Trophoblast cell (in vitro differentiated cells and primary cell): ENCODE measurements at regions not wholly inside any gene's neighbourhood (a gene's known extent, or its start where the extent isn't known, plus 50 kb on each side); places are given as distances from the start of the nearest gene placed in this dataset.

Experiments
- DNase-seq, 2 donors: peaks; one replicate each; pipeline ENCODE4 v3.0.0-alpha.2; 2016
- H2AFZ ChIP-seq: 2 replicates; pipeline ENCODE4 v1.6.1; 2013; ENCODE audit warnings: low read length, moderate library complexity, mild to moderate bottlenecking; ENCODE audit not compliant: insufficient read depth, poor library complexity
- H2AK5ac ChIP-seq: 2 replicates; pipeline ENCODE4 v1.6.1; 2013; ENCODE audit warnings: mild to moderate bottlenecking, low read length
- H2BK120ac ChIP-seq: 2 replicates; pipeline ENCODE4 v1.6.1; 2013; ENCODE audit warnings: low read length, mild to moderate bottlenecking, moderate library complexity; ENCODE audit not compliant: insufficient read depth, poor library complexity
- H2BK12ac ChIP-seq: 2 replicates; pipeline ENCODE4 v1.6.1; 2013; ENCODE audit warnings: mild to moderate bottlenecking, low read length, moderate library complexity
- H2BK5ac ChIP-seq: 2 replicates; pipeline ENCODE4 v1.6.1; 2013; ENCODE audit warnings: low read length, low read depth, moderate library complexity, mild to moderate bottlenecking; ENCODE audit not compliant: poor library complexity
- H3K14ac ChIP-seq: 2 replicates; pipeline ENCODE4 v1.6.1; 2013; ENCODE audit warnings: mild to moderate bottlenecking, low read length
- H3K18ac ChIP-seq: 2 replicates; pipeline ENCODE4 v1.6.1; 2013; ENCODE audit warnings: mild to moderate bottlenecking, low read length
- H3K23ac ChIP-seq: 2 replicates; pipeline ENCODE4 v1.6.1; 2013; ENCODE audit warnings: low read length
- H3K27ac ChIP-seq: 2 replicates; pipeline ENCODE4 v1.5.1; 2013; ENCODE audit warnings: low read depth, mild to moderate bottlenecking, inconsistent platforms, low read length, moderate library complexity
- H3K27me3 ChIP-seq: 2 replicates; pipeline ENCODE4 v1.6.1; 2013; ENCODE audit warnings: inconsistent platforms, mild to moderate bottlenecking, low read length, moderate library complexity; ENCODE audit not compliant: insufficient read depth
- H3K36me3 ChIP-seq, 2 experiments: 1 replicate in 1 of 2; 2 replicates in 1 of 2; pipeline ENCODE4 v1.6.1; 2013; ENCODE audit warnings: low read length in 2 of 2, mild to moderate bottlenecking in 2 of 2, moderate library complexity in 1 of 2; ENCODE audit not compliant: insufficient read depth in 2 of 2, control insufficient read depth in 1 of 2
- H3K4ac ChIP-seq: 2 replicates; pipeline ENCODE4 v1.6.1; 2013; ENCODE audit warnings: low read depth, mild to moderate bottlenecking, low read length, moderate library complexity
- H3K4me1 ChIP-seq, 2 experiments: 1 replicate in 1 of 2; 2 replicates in 1 of 2; pipeline ENCODE4 v1.6.1; 2013; ENCODE audit warnings: low read length in 2 of 2, mild to moderate bottlenecking in 2 of 2, moderate library complexity in 1 of 2; ENCODE audit not compliant: insufficient read depth in 2 of 2, control insufficient read depth in 1 of 2
- H3K4me2 ChIP-seq: 2 replicates; pipeline ENCODE4 v1.6.1; 2013; ENCODE audit warnings: inconsistent platforms, mild to moderate bottlenecking, low read length, moderate library complexity
- H3K4me3 ChIP-seq: 2 replicates; pipeline ENCODE4 v1.5.1; 2013; ENCODE audit warnings: mild to moderate bottlenecking, low read depth, low read length, inconsistent platforms
- H3K79me1 ChIP-seq: one replicate; pipeline ENCODE4 v1.6.1; 2013; ENCODE audit warnings: low read length
- H3K79me2 ChIP-seq: 2 replicates; pipeline ENCODE4 v1.6.1; 2013; ENCODE audit warnings: low read length, mild to moderate bottlenecking; ENCODE audit not compliant: control insufficient read depth, insufficient read depth, poor library complexity
- H3K9ac ChIP-seq: 2 replicates; pipeline ENCODE4 v1.6.1; 2013; ENCODE audit warnings: mild to moderate bottlenecking, low read length
- H3K9me3 ChIP-seq: 2 replicates; pipeline ENCODE4 v1.6.1; 2013; ENCODE audit warnings: low read depth, mild to moderate bottlenecking, control low read depth, inconsistent platforms, low read length; ENCODE audit not compliant: insufficient read depth
- H4K12ac ChIP-seq: 2 replicates; pipeline ENCODE4 v1.6.1; 2013; ENCODE audit warnings: low read depth, mild to moderate bottlenecking, low read length, moderate library complexity
- H4K8ac ChIP-seq: 2 replicates; pipeline ENCODE4 v1.6.1; 2013; ENCODE audit warnings: low read depth, mild to moderate bottlenecking, low read length, moderate library complexity
- H4K91ac ChIP-seq: one replicate; pipeline ENCODE4 v1.6.1; 2013; ENCODE audit warnings: low read depth, mild to moderate bottlenecking, low read length, moderate library complexity
- WGBS: extraction: QIAGEN DNeasy Blood & Tissue Kit; methylation state at CpG from one replicate; pipeline ENCODE4 v1.1.7; 2013; ENCODE audit warnings: missing lambda C conversion rate; ENCODE audit not compliant: insufficient read length, insufficient coverage; ENCODE audit errors: extremely low coverage; 5-methylcytosine and 5-hydroxymethylcytosine counted together

DNA sequence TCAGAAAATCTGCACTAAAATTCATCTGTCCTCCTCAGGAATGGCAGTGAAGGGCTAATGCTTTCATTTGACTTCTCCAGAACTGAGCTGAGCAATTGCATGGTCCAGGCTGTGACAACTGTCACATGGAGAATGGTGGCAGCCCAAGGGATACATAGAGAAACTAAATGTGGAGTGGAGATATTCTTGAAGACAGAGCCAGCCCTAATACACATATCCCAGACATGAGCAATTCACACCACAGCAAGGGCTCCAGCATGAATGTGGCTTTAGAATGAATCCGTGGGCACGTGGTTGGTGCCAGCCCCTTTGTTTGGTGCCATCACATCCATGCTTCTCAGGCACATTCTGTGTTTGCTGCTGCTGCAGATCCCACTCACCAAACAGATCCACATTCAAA is 121.6 kb upstream of the MXRA5 start:
- H4K91ac ChIP-seq, result no peak overlapping the region
- no peak overlapping the region for H2AFZ ChIP-seq
- H2AK5ac ChIP-seq, result no peak overlapping the region
- no peak for DNase-seq
- H3K36me3 ChIP-seq, result no peaks in the 10 kb centered on the region
- no CpG with 5 or more reads among the region's 2 CpGs for WGBS
- H3K4me1 ChIP-seq, result peaks cover 0 to 2% of the 10 kb centered on the region in 2 experiments
- no peak overlapping the region for H3K18ac ChIP-seq
- no peak overlapping the region for H3K4me2 ChIP-seq
- H3K14ac ChIP-seq, result no peak overlapping the region
- H3K4ac ChIP-seq, result no peak overlapping the region
- no peak overlapping the region for H2BK12ac ChIP-seq
- H2BK120ac ChIP-seq, result no peak overlapping the region
- H3K79me2 ChIP-seq, result no peaks in the 10 kb centered on the region
- no peaks in the 10 kb centered on the region for H3K9me3 ChIP-seq
- H3K23ac ChIP-seq, result no peak overlapping the region
- no peak overlapping the region for H4K12ac ChIP-seq
- no peak overlapping the region for H3K4me3 ChIP-seq
- no peak overlapping the region for H2BK5ac ChIP-seq
- H3K27ac ChIP-seq, result no peak overlapping the region
- H4K8ac ChIP-seq, result no peak overlapping the region
- peaks cover 2% of the 10 kb centered on the region for H3K79me1 ChIP-seq
- H3K27me3 ChIP-seq, result no peaks in the 10 kb centered on the region
- no peak overlapping the region for H3K9ac ChIP-seq

- Histone ChIP-seq H3K4me1 (peaks cover 0 to under 1% of the 10 kb centered on the region in 2 experiments), H2AK5ac (no peak overlapping the region), H3K27ac (no peak overlapping the region), H3K23ac (no peak overlapping the region), H4K8ac (no peak overlapping the region), H3K4ac (no peak overlapping the region), H3K9me3 (no peaks in the 10 kb centered on the region), H4K12ac (no peak overlapping the region), H2BK120ac (no peak overlapping the region), H3K4me2 (no peak overlapping the region), H3K18ac (no peak overlapping the region), H3K27me3 (no peaks in the 10 kb centered on the region), H2AFZ (no peak overlapping the region), H3K79me1 (peaks cover 2% of the 10 kb centered on the region), H2BK5ac (no peak overlapping the region), H3K79me2 (no peaks in the 10 kb centered on the region), H3K9ac (no peak overlapping the region), H3K14ac (no peak overlapping the region), H3K4me3 (no peak overlapping the region), H4K91ac (no peak overlapping the region), H2BK12ac (no peak overlapping the region), H3K36me3 (no peaks in the 10 kb centered on the region)
- DNase-seq, result no peak
- WGBS, result no CpG with 5 or more reads among the region's 5 CpGs
These were observed 118.6 kb upstream of the MXRA5 start for GRCh38 chrX:3465017-3465416.

DNA sequence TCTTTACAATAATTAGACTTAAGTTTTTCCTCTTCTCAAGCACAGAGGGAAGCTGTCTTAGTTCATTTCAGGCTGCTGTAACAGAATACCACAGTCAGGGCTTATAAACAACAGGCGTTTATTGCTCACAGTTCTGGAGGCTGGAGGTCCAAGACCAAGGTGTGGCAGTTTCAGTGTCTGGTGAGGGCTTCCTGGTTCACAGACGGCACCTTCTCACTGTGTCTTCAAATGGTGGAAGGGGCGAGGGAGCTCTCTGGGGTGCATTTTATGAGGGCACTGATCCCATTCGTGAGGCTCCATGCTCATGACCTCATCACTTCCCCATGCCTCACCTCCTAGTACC is 115.7 kb upstream of the MXRA5 start:
- no peak overlapping the region for H3K9ac ChIP-seq
- no peak overlapping the region for H3K4ac ChIP-seq
- H3K23ac ChIP-seq, result no peak overlapping the region
- no peaks in the 10 kb centered on the region for H3K36me3 ChIP-seq
- H2BK5ac ChIP-seq, result no peak overlapping the region
- no peaks in the 10 kb centered on the region for H3K27me3 ChIP-seq
- H4K12ac ChIP-seq, result no peak overlapping the region
- H2AFZ ChIP-seq, result no peak overlapping the region
- H2BK12ac ChIP-seq, result no peak overlapping the region
- H3K9me3 ChIP-seq, result no peaks in the 10 kb centered on the region
- H3K4me2 ChIP-seq, result no peak overlapping the region
- H3K79me2 ChIP-seq, result no peaks in the 10 kb centered on the region
- H2AK5ac ChIP-seq, result no peak overlapping the region
- H4K8ac ChIP-seq, result no peak overlapping the region
- H3K79me1 ChIP-seq, result no peaks in the 10 kb centered on the region
- H3K4me1 ChIP-seq, result no peaks in the 10 kb centered on the region
- H2BK120ac ChIP-seq, result no peak overlapping the region
- no peak for DNase-seq
- H3K18ac ChIP-seq, result no peak overlapping the region
- no peak overlapping the region for H3K27ac ChIP-seq
- no CpG with 5 or more reads among the region's 4 CpGs for WGBS
- no peak overlapping the region for H3K4me3 ChIP-seq
- H3K14ac ChIP-seq, result no peak overlapping the region
- H4K91ac ChIP-seq, result no peak overlapping the region

DNA sequence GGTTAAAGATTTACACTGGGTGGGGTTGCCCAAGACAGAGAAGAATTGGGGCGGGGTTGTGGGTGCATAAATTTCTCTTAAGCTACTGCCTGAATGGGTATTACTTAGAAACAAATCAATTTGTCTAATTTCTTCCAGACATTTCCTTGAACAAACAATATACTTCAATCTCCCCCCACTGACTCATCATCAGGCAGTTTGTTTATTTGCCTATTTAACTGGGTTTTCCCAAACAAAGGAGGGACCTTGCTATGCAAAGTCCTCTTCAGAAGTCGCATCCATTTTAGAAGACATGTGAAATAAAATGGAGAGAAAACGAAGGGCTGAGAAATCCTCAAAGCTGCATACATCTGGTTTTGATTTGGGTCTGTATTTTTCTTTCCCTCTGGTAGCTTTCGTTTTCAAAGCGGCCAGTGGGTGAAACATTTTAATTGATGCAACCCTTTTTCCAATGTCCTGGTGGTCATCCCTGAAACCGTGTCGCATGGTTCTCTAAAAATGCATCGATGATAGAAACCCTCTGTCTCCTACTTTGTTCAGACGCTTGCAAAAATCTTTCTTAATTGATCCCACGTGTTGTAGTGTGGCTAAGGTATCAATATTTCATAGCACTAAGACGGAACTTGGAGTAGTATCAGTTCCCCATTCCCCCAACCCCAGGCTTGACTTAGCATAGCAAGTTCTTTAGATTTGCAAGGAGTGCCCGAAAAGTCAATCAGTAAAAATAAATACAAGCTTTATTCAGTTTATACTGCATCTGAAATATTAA is 115.1 kb upstream of the MXRA5 start:
- no peak overlapping the region for H2AK5ac ChIP-seq
- no peak overlapping the region for H3K9ac ChIP-seq
- no peak overlapping the region for H2BK5ac ChIP-seq
- no peak overlapping the region for H2AFZ ChIP-seq
- no peak for DNase-seq
- no peaks in the 10 kb centered on the region for H3K79me1 ChIP-seq
- H3K18ac ChIP-seq, result no peak overlapping the region
- H4K91ac ChIP-seq, result no peak overlapping the region
- H3K4me1 ChIP-seq, result no peaks in the 10 kb centered on the region
- no peaks in the 10 kb centered on the region for H3K79me2 ChIP-seq
- no CpG with 5 or more reads among the region's 12 CpGs for WGBS
- no peak overlapping the region for H4K12ac ChIP-seq
- no peaks in the 10 kb centered on the region for H3K27me3 ChIP-seq
- no peak overlapping the region for H3K14ac ChIP-seq
- H3K4me3 ChIP-seq, result no peak overlapping the region
- H4K8ac ChIP-seq, result no peak overlapping the region
- no peaks in the 10 kb centered on the region for H3K9me3 ChIP-seq
- no peak overlapping the region for H3K23ac ChIP-seq
- no peak overlapping the region for H2BK120ac ChIP-seq
- no peak overlapping the region for H3K4me2 ChIP-seq
- no peaks in the 10 kb centered on the region for H3K36me3 ChIP-seq
- no peak overlapping the region for H3K27ac ChIP-seq
- H2BK12ac ChIP-seq, result no peak overlapping the region
- no peak overlapping the region for H3K4ac ChIP-seq
